ENCODE measurements at regions not wholly inside any gene's neighbourhood (a gene's known extent, or its start where the extent isn't known, plus 50 kb on each side); places are given as distances from the start of the nearest gene placed in this dataset.

GRCh38 chr5:18299166-18299565 is 664.9 kb downstream of the TAF11L14 start:
- Histone ChIP-seq H3K9ac (ENCODE audit: low read depth in 1 of 3, low read length in 3 of 3) (no peak overlapping the region), H3K4me1 (ENCODE audit: control insufficient read depth in 3 of 3, insufficient read depth in 3 of 3, low read length in 3 of 3) (no peaks in the 10 kb centered on the region), H3K27me3 (ENCODE audit: control insufficient read depth in 3 of 3, insufficient read depth in 3 of 3, low read length in 3 of 3) (no peaks in the 10 kb centered on the region), H3K4me3 (ENCODE audit: low read length in 3 of 3) (no peak overlapping the region), H3K27ac (ENCODE audit: low read depth, low read length) (no peak overlapping the region), H3K36me3 (ENCODE audit: control insufficient read depth in 3 of 3, insufficient read depth in 3 of 3, low read length in 3 of 3) (no peaks in the 10 kb centered on the region), H3K9me3 (ENCODE audit: control insufficient read depth in 3 of 3, low read length in 3 of 3) (no peaks in the 10 kb centered on the region)

- no peaks in the 10 kb centered on the region for H3K4me1 ChIP-seq (ENCODE audit: control insufficient read depth in 3 of 3, insufficient read depth in 3 of 3, low read length in 3 of 3)
- H3K4me3 ChIP-seq (ENCODE audit: low read length in 3 of 3): no peak overlapping the region
- H3K27ac ChIP-seq (ENCODE audit: low read depth, low read length): no peak overlapping the region
- H3K36me3 ChIP-seq (ENCODE audit: control insufficient read depth in 3 of 3, insufficient read depth in 3 of 3, low read length in 3 of 3): no peaks in the 10 kb centered on the region
- H3K9ac ChIP-seq (ENCODE audit: low read depth in 1 of 3, low read length in 3 of 3): no peak overlapping the region
- no peaks in the 10 kb centered on the region for H3K9me3 ChIP-seq (ENCODE audit: control insufficient read depth in 3 of 3, low read length in 3 of 3)
- no peaks in the 10 kb centered on the region for H3K27me3 ChIP-seq (ENCODE audit: control insufficient read depth in 3 of 3, insufficient read depth in 3 of 3, low read length in 3 of 3)
These were observed 671.1 kb downstream of the TAF11L14 start for GRCh38 chr5:18305288-18305924.

- no peaks in the 10 kb centered on the region for H3K9me3 ChIP-seq (ENCODE audit: control insufficient read depth in 3 of 3, low read length in 3 of 3)
- H3K27ac ChIP-seq (ENCODE audit: low read depth, low read length): no peak overlapping the region
- no peaks in the 10 kb centered on the region for H3K36me3 ChIP-seq (ENCODE audit: control insufficient read depth in 3 of 3, insufficient read depth in 3 of 3, low read length in 3 of 3)
- no peak overlapping the region for H3K4me3 ChIP-seq (ENCODE audit: low read length in 3 of 3)
- no peak overlapping the region for H3K9ac ChIP-seq (ENCODE audit: low read depth in 1 of 3, low read length in 3 of 3)
- H3K27me3 ChIP-seq (ENCODE audit: control insufficient read depth in 3 of 3, insufficient read depth in 3 of 3, low read length in 3 of 3): no peaks in the 10 kb centered on the region
- no peaks in the 10 kb centered on the region for H3K4me1 ChIP-seq (ENCODE audit: control insufficient read depth in 3 of 3, insufficient read depth in 3 of 3, low read length in 3 of 3)
These were observed 677.0 kb downstream of the TAF11L14 start for GRCh38 chr5:18311266-18311665.

GRCh38 chr5:18312016-18312415 is 677.8 kb downstream of the TAF11L14 start:
- no peaks in the 10 kb centered on the region for H3K9me3 ChIP-seq (ENCODE audit: control insufficient read depth in 3 of 3, low read length in 3 of 3)
- H3K4me1 ChIP-seq (ENCODE audit: control insufficient read depth in 3 of 3, insufficient read depth in 3 of 3, low read length in 3 of 3): no peaks in the 10 kb centered on the region
- H3K36me3 ChIP-seq (ENCODE audit: control insufficient read depth in 3 of 3, insufficient read depth in 3 of 3, low read length in 3 of 3): no peaks in the 10 kb centered on the region
- no peak overlapping the region for H3K9ac ChIP-seq (ENCODE audit: low read depth in 1 of 3, low read length in 3 of 3)
- no peak overlapping the region for H3K27ac ChIP-seq (ENCODE audit: low read depth, low read length)
- H3K4me3 ChIP-seq (ENCODE audit: low read length in 3 of 3): no peak overlapping the region
- H3K27me3 ChIP-seq (ENCODE audit: control insufficient read depth in 3 of 3, insufficient read depth in 3 of 3, low read length in 3 of 3): no peaks in the 10 kb centered on the region

- Histone ChIP-seq H3K27ac (ENCODE audit: low read depth, low read length) (no peak overlapping the region), H3K4me1 (ENCODE audit: control insufficient read depth in 3 of 3, insufficient read depth in 3 of 3, low read length in 3 of 3) (no peaks in the 10 kb centered on the region), H3K9ac (ENCODE audit: low read depth in 1 of 3, low read length in 3 of 3) (no peak overlapping the region), H3K36me3 (ENCODE audit: control insufficient read depth in 3 of 3, insufficient read depth in 3 of 3, low read length in 3 of 3) (no peaks in the 10 kb centered on the region), H3K9me3 (ENCODE audit: control insufficient read depth in 3 of 3, low read length in 3 of 3) (no peaks in the 10 kb centered on the region), H3K27me3 (ENCODE audit: control insufficient read depth in 3 of 3, insufficient read depth in 3 of 3, low read length in 3 of 3) (no peaks in the 10 kb centered on the region), H3K4me3 (ENCODE audit: low read length in 3 of 3) (no peak overlapping the region)
These were observed 680.0 kb downstream of the TAF11L14 start for GRCh38 chr5:18314192-18314778.

DNA sequence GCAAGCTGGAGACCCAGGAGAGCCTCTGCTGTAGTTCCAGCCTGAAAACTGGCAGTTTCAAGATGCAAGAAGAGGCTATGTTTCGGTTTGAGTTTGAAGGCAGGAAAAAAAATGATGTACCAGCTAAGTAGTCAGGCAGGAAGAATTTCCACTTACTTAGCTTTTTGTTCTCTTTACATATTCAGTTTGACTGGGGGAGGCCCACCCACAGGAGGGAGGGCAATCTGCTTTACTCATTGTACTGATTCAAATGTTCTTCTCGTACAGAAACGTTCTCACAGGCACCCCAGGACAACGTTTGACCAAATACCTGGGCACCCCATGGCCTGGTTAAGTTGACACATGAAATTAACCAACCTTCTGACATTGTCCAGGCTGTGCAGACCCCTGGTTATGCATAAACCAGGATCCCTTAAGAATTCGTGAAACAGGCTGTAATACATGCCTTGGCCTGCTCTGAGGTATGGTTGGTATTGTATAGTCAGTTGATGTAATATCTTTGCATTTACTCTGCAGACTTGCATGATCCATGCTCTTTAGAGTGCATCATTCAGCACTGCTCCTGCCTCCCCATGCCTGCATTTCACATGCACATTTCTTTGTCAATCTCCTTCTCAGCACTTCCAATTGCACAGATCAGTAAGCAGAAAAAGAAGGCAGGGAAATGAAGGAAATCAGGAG is 687.1 kb downstream of the TAF11L14 start:
- no peak overlapping the region for H3K9ac ChIP-seq (ENCODE audit: low read depth in 1 of 3, low read length in 3 of 3)
- H3K4me1 ChIP-seq (ENCODE audit: control insufficient read depth in 3 of 3, insufficient read depth in 3 of 3, low read length in 3 of 3): no peaks in the 10 kb centered on the region
- H3K36me3 ChIP-seq (ENCODE audit: control insufficient read depth in 3 of 3, insufficient read depth in 3 of 3, low read length in 3 of 3): no peaks in the 10 kb centered on the region
- H3K4me3 ChIP-seq (ENCODE audit: low read length in 3 of 3): no peak overlapping the region
- no peak overlapping the region for H3K27ac ChIP-seq (ENCODE audit: low read depth, low read length)
- no peaks in the 10 kb centered on the region for H3K27me3 ChIP-seq (ENCODE audit: control insufficient read depth in 3 of 3, insufficient read depth in 3 of 3, low read length in 3 of 3)
- H3K9me3 ChIP-seq (ENCODE audit: control insufficient read depth in 3 of 3, low read length in 3 of 3): no peaks in the 10 kb centered on the region

DNA sequence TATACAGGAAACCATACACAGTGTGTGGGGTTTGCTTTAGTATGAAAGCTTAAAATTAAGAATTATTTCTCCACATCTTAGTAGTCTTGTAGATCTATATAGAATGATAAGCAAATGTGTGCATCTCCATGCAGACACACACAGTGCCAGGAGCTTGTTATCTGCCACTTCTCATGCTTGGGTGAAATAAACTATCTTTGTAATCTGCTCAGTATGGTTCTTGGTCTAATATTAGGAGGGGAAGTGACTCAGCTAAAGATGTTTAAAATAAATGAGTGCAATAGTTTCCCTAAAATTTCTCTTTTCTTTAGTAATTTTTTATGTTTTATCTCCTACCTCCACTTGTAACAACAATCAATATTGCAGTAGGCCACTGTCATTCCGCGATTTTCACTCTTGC is 689.6 kb downstream of the TAF11L14 start:
- Histone ChIP-seq H3K4me3 (ENCODE audit: low read length in 3 of 3) (no peak overlapping the region), H3K4me1 (ENCODE audit: control insufficient read depth in 3 of 3, insufficient read depth in 3 of 3, low read length in 3 of 3) (no peaks in the 10 kb centered on the region), H3K27me3 (ENCODE audit: control insufficient read depth in 3 of 3, insufficient read depth in 3 of 3, low read length in 3 of 3) (no peaks in the 10 kb centered on the region), H3K9ac (ENCODE audit: low read depth in 1 of 3, low read length in 3 of 3) (no peak overlapping the region), H3K27ac (ENCODE audit: low read depth, low read length) (no peak overlapping the region), H3K9me3 (ENCODE audit: control insufficient read depth in 3 of 3, low read length in 3 of 3) (no peaks in the 10 kb centered on the region), H3K36me3 (ENCODE audit: control insufficient read depth in 3 of 3, insufficient read depth in 3 of 3, low read length in 3 of 3) (no peaks in the 10 kb centered on the region)

DNA sequence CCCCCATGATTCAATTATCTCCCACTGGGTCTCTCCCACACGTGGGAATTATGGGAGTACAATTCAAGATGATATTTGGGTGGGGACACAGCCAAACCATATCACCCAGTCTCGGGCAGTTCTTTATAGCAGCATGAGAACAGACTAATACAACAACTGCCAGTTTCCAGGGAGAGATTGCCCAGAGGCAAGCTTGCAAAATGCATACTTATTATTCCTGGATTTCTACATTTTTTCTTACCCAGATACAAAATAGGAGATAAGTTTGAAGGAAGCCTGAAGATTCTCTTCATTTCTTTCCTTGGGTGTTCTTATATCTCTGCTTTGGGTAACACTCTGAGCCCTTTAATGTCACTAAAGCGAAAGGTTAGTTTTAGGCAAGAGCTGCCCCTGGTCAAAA is 691.2 kb downstream of the TAF11L14 start:
- Histone ChIP-seq H3K36me3 (ENCODE audit: control insufficient read depth in 3 of 3, insufficient read depth in 3 of 3, low read length in 3 of 3) (no peaks in the 10 kb centered on the region), H3K27me3 (ENCODE audit: control insufficient read depth in 3 of 3, insufficient read depth in 3 of 3, low read length in 3 of 3) (no peaks in the 10 kb centered on the region), H3K4me1 (ENCODE audit: control insufficient read depth in 3 of 3, insufficient read depth in 3 of 3, low read length in 3 of 3) (no peaks in the 10 kb centered on the region), H3K9me3 (ENCODE audit: control insufficient read depth in 3 of 3, low read length in 3 of 3) (no peaks in the 10 kb centered on the region), H3K4me3 (ENCODE audit: low read length in 3 of 3) (no peak overlapping the region), H3K27ac (ENCODE audit: low read depth, low read length) (no peak overlapping the region), H3K9ac (ENCODE audit: low read depth in 1 of 3, low read length in 3 of 3) (no peak overlapping the region)

DNA sequence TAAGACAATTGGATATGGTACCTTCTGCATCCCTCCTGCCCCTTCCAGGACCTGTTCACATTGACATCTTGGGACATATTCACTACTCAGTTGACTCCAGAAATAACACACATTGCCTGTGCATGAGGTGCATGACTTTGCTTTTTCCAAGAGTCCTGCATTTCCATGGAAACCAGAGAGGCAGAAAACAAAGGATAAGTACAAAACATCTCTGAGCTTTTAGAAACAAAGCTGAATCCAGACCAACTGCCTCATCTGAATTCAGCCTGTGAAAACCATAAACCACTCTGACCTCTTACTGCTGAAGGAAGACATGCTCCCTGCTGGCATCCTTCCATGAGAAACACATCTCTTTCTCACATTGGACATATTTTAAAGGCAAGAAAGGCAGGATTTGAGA is 695.1 kb downstream of the TAF11L14 start:
- Histone ChIP-seq H3K9me3 (ENCODE audit: control insufficient read depth in 3 of 3, low read length in 3 of 3) (peaks cover 0 to 3% (median 0%) of the 10 kb centered on the region in 3 donors), H3K4me3 (ENCODE audit: low read length in 3 of 3) (no peak overlapping the region), H3K27ac (ENCODE audit: low read depth, low read length) (no peak overlapping the region), H3K4me1 (ENCODE audit: control insufficient read depth in 3 of 3, insufficient read depth in 3 of 3, low read length in 3 of 3) (no peaks in the 10 kb centered on the region), H3K9ac (ENCODE audit: low read depth in 1 of 3, low read length in 3 of 3) (no peak overlapping the region), H3K27me3 (ENCODE audit: control insufficient read depth in 3 of 3, insufficient read depth in 3 of 3, low read length in 3 of 3) (no peaks in the 10 kb centered on the region), H3K36me3 (ENCODE audit: control insufficient read depth in 3 of 3, insufficient read depth in 3 of 3, low read length in 3 of 3) (no peaks in the 10 kb centered on the region)

- H3K9me3 ChIP-seq (ENCODE audit: control insufficient read depth in 3 of 3, low read length in 3 of 3): peaks cover 0 to 3% (median 0%) of the 10 kb centered on the region in 3 donors
- H3K36me3 ChIP-seq (ENCODE audit: control insufficient read depth in 3 of 3, insufficient read depth in 3 of 3, low read length in 3 of 3): no peaks in the 10 kb centered on the region
- no peak overlapping the region for H3K9ac ChIP-seq (ENCODE audit: low read depth in 1 of 3, low read length in 3 of 3)
- no peak overlapping the region for H3K27ac ChIP-seq (ENCODE audit: low read depth, low read length)
- H3K4me1 ChIP-seq (ENCODE audit: control insufficient read depth in 3 of 3, insufficient read depth in 3 of 3, low read length in 3 of 3): no peaks in the 10 kb centered on the region
- H3K27me3 ChIP-seq (ENCODE audit: control insufficient read depth in 3 of 3, insufficient read depth in 3 of 3, low read length in 3 of 3): no peaks in the 10 kb centered on the region
- H3K4me3 ChIP-seq (ENCODE audit: low read length in 3 of 3): no peak overlapping the region
These were observed 699.6 kb downstream of the TAF11L14 start for GRCh38 chr5:18333841-18334240.
